Stimulated activated CD8-positive, alpha-beta memory T cell treated with anti-CD3 and anti-CD28 coated beads, Interleukin-12 subunit alpha, Interleukin-12 subunit beta, amount 100 ng/mL, for 1 hour (primary cell): ENCODE measurements at regions not wholly inside any gene's neighbourhood (a gene's known extent, or its start where the extent isn't known, plus 50 kb on each side); places are given as distances from the start of the nearest gene placed in this dataset.
A peak's percentile ranks its signal among the peaks of the same experiment; 100 is the strongest.
"Not testable (repeated sequence)": the region's sequence is repeated elsewhere in the genome, so short reads cannot be mapped to it uniquely, and the experiment has no call there.

ENCODE experiments used
- DNase-seq: peaks from one replicate; pipeline ENCODE4 v3.0.0-alpha.2; 2020; ENCODE audit warnings: low read depth

- DNase-seq, result no peak
Measured at GRCh38 chr2:16816522-16816921, 150.9 kb upstream of the CYRIA start.

GRCh38 chr2:16816016-16816415, 150.4 kb upstream of the CYRIA start:
- DNase-seq, result no peak

GRCh38 chr2:16813593-16813992, 148.0 kb upstream of the CYRIA start:
- no peak for DNase-seq

GRCh38 chr2:16798472-16798871, 132.8 kb upstream of the CYRIA start:
- DNase-seq, result no peak

GRCh38 chr2:16791496-16791895, 125.9 kb upstream of the CYRIA start:
- DNase-seq, result no peak

GRCh38 chr2:16785149-16785548, 119.5 kb upstream of the CYRIA start:
- DNase-seq, result no peak

GRCh38 chr2:16784652-16785051, 119.0 kb upstream of the CYRIA start:
- no peak for DNase-seq

- DNase-seq, result no peak
Measured at GRCh38 chr2:16777123-16777870, 111.7 kb upstream of the CYRIA start.

- no peak for DNase-seq
Measured at GRCh38 chr2:16775899-16776231, 110.2 kb upstream of the CYRIA start.

- no peak for DNase-seq
Measured at GRCh38 chr2:16774980-16775898, 109.6 kb upstream of the CYRIA start.

GRCh38 chr2:16774091-16774490, 108.5 kb upstream of the CYRIA start:
- DNase-seq, result no peak

GRCh38 chr2:16773080-16773713, 107.6 kb upstream of the CYRIA start:
- DNase-seq, result no peak

- DNase-seq, result no peak
Measured at GRCh38 chr2:16767789-16768476, 102.3 kb upstream of the CYRIA start.

- DNase-seq, result no peak
Measured at GRCh38 chr2:16765356-16765755, 99.7 kb upstream of the CYRIA start.

GRCh38 chr2:16764487-16764886, 98.9 kb upstream of the CYRIA start:
- no peak for DNase-seq

- no peak for DNase-seq
Measured at GRCh38 chr2:16763493-16763899, 97.9 kb upstream of the CYRIA start.

- DNase-seq, result no peak
Measured at GRCh38 chr2:16763056-16763455, 97.4 kb upstream of the CYRIA start.

- no peak for DNase-seq
Measured at GRCh38 chr2:16760426-16760825, 94.8 kb upstream of the CYRIA start.

- peak; percentile 27 for DNase-seq
Measured at GRCh38 chr2:16756831-16757644, 91.4 kb upstream of the CYRIA start.

GRCh38 chr2:16755442-16755841, 89.8 kb upstream of the CYRIA start:
- no peak for DNase-seq

GRCh38 chr2:16753025-16753424, 87.4 kb upstream of the CYRIA start:
- DNase-seq, result not testable (repeated sequence)

GRCh38 chr2:16750925-16751214, 85.2 kb upstream of the CYRIA start:
- not testable (repeated sequence) for DNase-seq
